A673 (cell line): ENCODE measurements at regions not wholly inside any gene's neighbourhood (a gene's known extent, or its start where the extent isn't known, plus 50 kb on each side); places are given as distances from the start of the nearest gene placed in this dataset.

Experiments used
- CTCF ChIP-seq: fragments of 300-800, 200-600 bp; sonication (generic); conservative IDR thresholded peaks from 2 replicates; pipeline ENCODE4 v1.5.1; 2017; ENCODE audit warnings: low read depth, mild to moderate bottlenecking, antibody characterized with exemption, low read length, moderate library complexity, mixed read lengths
- EZH2 ChIP-seq: fragments of 200-600 bp; sonication (generic); IDR thresholded peaks from 2 replicates; pipeline ENCODE4 v1.6.1; 2017; ENCODE audit warnings: borderline replicate concordance, low read depth, mild to moderate bottlenecking, mixed read lengths, antibody characterized with exemption, low read length; ENCODE audit not compliant: poor library complexity, severe bottlenecking

GRCh38 chr12:87332987-87333726 is 696.0 kb downstream of the C12orf50 start:
- TF ChIP-seq CTCF = no peak
- no peak for TF ChIP-seq EZH2
